ENCODE measurements at regions not wholly inside any gene's neighbourhood (a gene's known extent, or its start where the extent isn't known, plus 50 kb on each side); places are given as distances from the start of the nearest gene placed in this dataset.

DNA sequence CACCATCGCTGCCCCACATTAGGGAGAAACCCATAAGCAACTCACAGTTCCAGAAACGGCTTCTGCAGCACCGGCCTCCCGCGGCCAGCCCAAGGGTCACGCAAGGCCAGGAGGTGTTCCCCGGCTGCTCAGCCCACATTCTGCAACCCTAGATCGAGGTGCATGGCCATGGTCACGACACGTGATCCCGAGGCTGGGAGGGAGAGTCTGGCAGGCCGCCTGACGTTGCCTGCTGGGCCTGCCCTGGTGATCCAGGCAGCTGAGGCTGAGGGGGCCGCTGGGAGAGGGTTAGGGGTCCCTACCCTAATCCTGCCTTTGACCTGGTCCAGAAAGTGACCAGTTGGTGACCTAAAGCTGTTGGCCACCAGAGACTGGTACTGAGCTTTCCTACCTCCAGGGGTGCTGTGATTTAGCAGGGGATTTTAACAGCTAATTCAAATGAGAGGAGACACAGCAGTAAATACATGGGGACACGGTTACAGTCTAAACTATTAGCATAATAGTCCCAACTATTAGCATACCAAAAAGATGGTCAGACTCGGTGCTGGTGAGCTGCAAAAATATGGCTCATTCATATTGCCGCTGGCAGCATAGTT lies 97.4 kb upstream of the CIBAR2 start:
- Histone ChIP-seq H3K9me3 (ENCODE audit: insufficient read depth, low read length, severe bottlenecking) (no peaks in the 10 kb centered on the region), H3K79me2 (ENCODE audit: insufficient read depth, low read length) (no peaks in the 10 kb centered on the region), H3K4me1 (ENCODE audit: insufficient read depth, low read length) (no peaks in the 10 kb centered on the region), H3K9ac (ENCODE audit: low read depth, low read length) (no peak overlapping the region), H3K27ac (ENCODE audit: low read length) (no peak overlapping the region), H2AFZ (ENCODE audit: low read depth, low read length) (no peak overlapping the region), H4K20me1 (ENCODE audit: insufficient read depth, low read length) (no peaks in the 10 kb centered on the region; the same call in 1 of the 2 replicates), H3K36me3 (ENCODE audit: insufficient read depth, low read length) (no peaks in the 10 kb centered on the region), H3K4me2 (ENCODE audit: insufficient read depth, low read length) (no peak overlapping the region), H3K4me3 (ENCODE audit: low read depth in 1 of 2, low read length in 2 of 2) (no peak overlapping the region), H3K27me3 (ENCODE audit: insufficient read depth, low read length, poor library complexity) (peaks cover 3% of the 10 kb centered on the region)
- ATAC-seq (ENCODE audit: insufficient read depth, low read depth) (no peak), DNase-seq (no peak)
- TF ChIP-seq EZH2 (IDR thresholded peaks at IDR 0.05; ENCODE audit: borderline replicate concordance, low read depth, low read length, severe bottlenecking) = no peak
- TF ChIP-seq, protein P1, sequence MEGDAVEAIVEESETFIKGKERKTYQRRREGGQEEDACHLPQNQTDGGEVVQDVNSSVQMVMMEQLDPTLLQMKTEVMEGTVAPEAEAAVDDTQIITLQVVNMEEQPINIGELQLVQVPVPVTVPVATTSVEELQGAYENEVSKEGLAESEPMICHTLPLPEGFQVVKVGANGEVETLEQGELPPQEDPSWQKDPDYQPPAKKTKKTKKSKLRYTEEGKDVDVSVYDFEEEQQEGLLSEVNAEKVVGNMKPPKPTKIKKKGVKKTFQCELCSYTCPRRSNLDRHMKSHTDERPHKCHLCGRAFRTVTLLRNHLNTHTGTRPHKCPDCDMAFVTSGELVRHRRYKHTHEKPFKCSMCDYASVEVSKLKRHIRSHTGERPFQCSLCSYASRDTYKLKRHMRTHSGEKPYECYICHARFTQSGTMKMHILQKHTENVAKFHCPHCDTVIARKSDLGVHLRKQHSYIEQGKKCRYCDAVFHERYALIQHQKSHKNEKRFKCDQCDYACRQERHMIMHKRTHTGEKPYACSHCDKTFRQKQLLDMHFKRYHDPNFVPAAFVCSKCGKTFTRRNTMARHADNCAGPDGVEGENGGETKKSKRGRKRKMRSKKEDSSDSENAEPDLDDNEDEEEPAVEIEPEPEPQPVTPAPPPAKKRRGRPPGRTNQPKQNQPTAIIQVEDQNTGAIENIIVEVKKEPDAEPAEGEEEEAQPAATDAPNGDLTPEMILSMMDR (IDR thresholded peaks at IDR 0.05; ENCODE audit: borderline replicate concordance, extremely low read depth, low read length, poor library complexity, severe bottlenecking) = no peak

DNA sequence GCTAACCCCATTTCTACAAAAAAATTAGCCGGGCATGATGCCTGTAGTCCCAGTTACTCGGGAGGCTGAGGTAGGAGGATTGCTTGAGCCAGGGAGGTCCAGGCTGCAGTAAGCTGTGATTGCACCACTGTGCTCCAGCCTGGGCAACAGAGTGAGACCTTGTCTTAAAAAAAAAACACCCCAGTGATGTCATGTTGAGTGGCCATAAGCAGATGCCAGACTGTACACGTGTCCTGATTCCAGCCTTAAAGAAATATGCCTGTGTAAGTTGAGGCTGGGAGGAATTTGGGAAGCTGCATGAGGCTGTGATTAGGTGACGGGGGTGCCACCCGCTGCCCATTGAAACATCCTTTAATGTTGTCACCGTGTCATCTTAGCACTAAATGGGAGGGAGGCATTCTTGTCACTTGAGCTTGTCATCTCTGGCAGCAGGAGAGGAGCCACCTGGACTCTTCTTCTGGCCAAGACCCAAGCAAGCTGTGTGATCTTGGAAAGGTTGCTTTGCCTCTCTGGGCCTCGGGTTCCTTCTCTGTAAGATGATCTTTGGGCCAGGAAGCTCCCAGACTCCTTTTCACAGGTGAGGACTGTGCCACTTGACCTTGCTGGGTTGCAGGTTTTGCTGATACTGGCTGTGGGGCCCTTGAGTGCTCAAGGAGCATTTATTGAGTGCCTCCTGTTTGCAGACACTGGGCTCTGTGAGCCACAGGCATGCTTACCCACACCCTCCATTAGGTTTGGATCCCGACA lies 98.3 kb upstream of the CIBAR2 start:
- H3K79me2 ChIP-seq (ENCODE audit: insufficient read depth, low read length) = no peaks in the 10 kb centered on the region
- no peaks in the 10 kb centered on the region for H3K4me1 ChIP-seq (ENCODE audit: insufficient read depth, low read length)
- H2AFZ ChIP-seq (ENCODE audit: low read depth, low read length) = no peak overlapping the region
- H3K27ac ChIP-seq (ENCODE audit: low read length) = no peak overlapping the region
- TF ChIP-seq EZH2 (IDR thresholded peaks at IDR 0.05; ENCODE audit: borderline replicate concordance, low read depth, low read length, severe bottlenecking) = no peak
- TF ChIP-seq, protein P1 (IDR thresholded peaks at IDR 0.05; ENCODE audit: borderline replicate concordance, extremely low read depth, low read length, poor library complexity, severe bottlenecking) = no peak
- H3K36me3 ChIP-seq (ENCODE audit: insufficient read depth, low read length) = no peaks in the 10 kb centered on the region
- H3K4me3 ChIP-seq (ENCODE audit: low read depth in 1 of 2, low read length in 2 of 2) = no peak overlapping the region
- no peak overlapping the region for H3K4me2 ChIP-seq (ENCODE audit: insufficient read depth, low read length)
- H3K9ac ChIP-seq (ENCODE audit: low read depth, low read length) = no peak overlapping the region
- ATAC-seq (ENCODE audit: insufficient read depth, low read depth) = no peak
- H4K20me1 ChIP-seq (ENCODE audit: insufficient read depth, low read length) = no peaks in the 10 kb centered on the region; the same call in 1 of the 2 replicates
- DNase-seq = no peak
- H3K9me3 ChIP-seq (ENCODE audit: insufficient read depth, low read length, severe bottlenecking) = no peaks in the 10 kb centered on the region
- peaks cover 3% of the 10 kb centered on the region for H3K27me3 ChIP-seq (ENCODE audit: insufficient read depth, low read length, poor library complexity)

DNA sequence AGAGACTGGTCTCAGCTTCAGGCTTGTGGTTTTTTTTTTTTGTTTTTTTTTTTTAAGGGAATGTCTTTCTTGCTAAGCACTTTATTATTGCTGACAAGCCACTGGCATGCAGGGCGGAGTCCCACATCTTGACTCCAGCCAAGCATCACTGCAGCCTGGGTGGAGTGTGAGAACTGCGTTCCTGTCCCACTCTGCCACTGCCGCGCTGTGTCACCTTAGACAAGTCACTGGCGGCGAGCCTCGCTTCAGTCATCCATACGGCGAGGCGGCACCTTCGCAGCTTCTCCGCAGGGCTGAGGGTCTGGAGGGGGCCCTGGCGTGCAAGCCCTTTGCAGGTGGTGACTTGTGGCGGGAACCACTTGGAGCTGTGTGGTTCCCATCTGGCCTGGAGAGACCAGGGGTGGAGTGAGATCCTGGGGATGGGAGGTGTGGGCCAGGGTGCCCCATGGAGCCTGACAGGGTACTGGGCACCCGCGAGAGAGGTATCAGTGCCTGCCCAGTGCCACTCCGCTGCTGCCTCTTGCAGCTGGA lies 99.1 kb upstream of the CIBAR2 start:
- no peak for TF ChIP-seq EZH2 (IDR thresholded peaks at IDR 0.05; ENCODE audit: borderline replicate concordance, low read depth, low read length, severe bottlenecking)
- TF ChIP-seq, protein P1 (IDR thresholded peaks at IDR 0.05; ENCODE audit: borderline replicate concordance, extremely low read depth, low read length, poor library complexity, severe bottlenecking) = no peak
- no peaks in the 10 kb centered on the region for H3K79me2 ChIP-seq (ENCODE audit: insufficient read depth, low read length)
- ATAC-seq (ENCODE audit: insufficient read depth, low read depth) = no peak
- H3K9me3 ChIP-seq (ENCODE audit: insufficient read depth, low read length, severe bottlenecking) = no peaks in the 10 kb centered on the region
- H3K4me2 ChIP-seq (ENCODE audit: insufficient read depth, low read length) = no peak overlapping the region
- H3K27me3 ChIP-seq (ENCODE audit: insufficient read depth, low read length, poor library complexity) = peaks cover 3% of the 10 kb centered on the region
- no peaks in the 10 kb centered on the region for H4K20me1 ChIP-seq (ENCODE audit: insufficient read depth, low read length)
- H3K9ac ChIP-seq (ENCODE audit: low read depth, low read length) = no peak overlapping the region
- no peaks in the 10 kb centered on the region for H3K36me3 ChIP-seq (ENCODE audit: insufficient read depth, low read length)
- H3K27ac ChIP-seq (ENCODE audit: low read length) = no peak overlapping the region
- no peaks in the 10 kb centered on the region for H3K4me1 ChIP-seq (ENCODE audit: insufficient read depth, low read length)
- DNase-seq = no peak
- H2AFZ ChIP-seq (ENCODE audit: low read depth, low read length) = no peak overlapping the region
- no peak overlapping the region for H3K4me3 ChIP-seq (ENCODE audit: low read depth in 1 of 2, low read length in 2 of 2)
